GM12878 (cell line): ENCODE measurements at regions not wholly inside any gene's neighbourhood (a gene's known extent, or its start where the extent isn't known, plus 50 kb on each side); places are given as distances from the start of the nearest gene placed in this dataset.

ENCODE experiments used
- BACH1 ChIP-seq: fragments of 450-650 bp; IDR thresholded peaks from 2 replicates; pipeline ENCODE4 v1.6.1; 2017; ENCODE audit warnings: mild to moderate bottlenecking, borderline replicate concordance
- EGR1 ChIP-seq, 2 experiments: IDR thresholded peaks; 1 replicate in 1 of 2; 2 replicates in 1 of 2; pipeline ENCODE4 v1.6.1; 2011 to 2012; ENCODE audit warnings: low read depth in 2 of 2, low read length in 2 of 2, borderline replicate concordance in 1 of 2, mild to moderate bottlenecking in 1 of 2, moderate library complexity in 1 of 2
- EP300 ChIP-seq, 2 experiments: fragments of 150-350 bp in 1 of 2; IDR thresholded peaks; 2 replicates each; pipeline ENCODE4 v1.6.1; 2011 to 2012; ENCODE audit warnings: low read depth in 2 of 2, low read length in 2 of 2, borderline replicate concordance in 1 of 2, improper control_type of control experiment in 1 of 2, inconsistent platforms in 1 of 2; ENCODE audit not compliant: control insufficient read depth in 1 of 2
- FOXK2 ChIP-seq: fragments of 450-650 bp; IDR thresholded peaks from 2 replicates; pipeline ENCODE4 v1.6.1; 2017; ENCODE audit warnings: mild to moderate bottlenecking, moderate library complexity
- NFIC ChIP-seq: IDR thresholded peaks from 2 replicates; pipeline ENCODE4 v1.6.1; 2012; ENCODE audit warnings: low read depth, mild to moderate bottlenecking, inconsistent platforms, low read length, moderate library complexity
- POLR2A ChIP-seq: IDR thresholded peaks from 2 replicates; pipeline ENCODE4 v1.6.1; 2011; ENCODE audit warnings: low read depth, mild to moderate bottlenecking, low read length
- POLR2AphosphoS2 ChIP-seq: IDR thresholded peaks from 2 replicates; pipeline ENCODE4 v1.6.1; 2011; ENCODE audit warnings: low read depth, mild to moderate bottlenecking, low read length, improper control_type of control experiment, moderate library complexity
- SMARCA5 ChIP-seq: fragments of 450-650 bp; IDR thresholded peaks from 2 replicates; pipeline ENCODE4 v1.6.1; 2017; ENCODE audit warnings: mild to moderate bottlenecking
- SMC3 ChIP-seq: IDR thresholded peaks from 2 replicates; pipeline ENCODE4 v1.6.1; 2011; ENCODE audit warnings: low read length, improper control_type of control experiment, borderline replicate concordance
- TCF7 ChIP-seq: IDR thresholded peaks from 2 replicates; pipeline ENCODE4 v1.6.1; 2014; ENCODE audit warnings: antibody characterized with exemption, borderline replicate concordance
- TF ChIP-seq, protein P1 (sequence below): IDR thresholded peaks from 2 replicates; pipeline ENCODE4 v1.6.1; 2012; ENCODE audit warnings: mild to moderate bottlenecking, low read depth, low read length

DNA sequence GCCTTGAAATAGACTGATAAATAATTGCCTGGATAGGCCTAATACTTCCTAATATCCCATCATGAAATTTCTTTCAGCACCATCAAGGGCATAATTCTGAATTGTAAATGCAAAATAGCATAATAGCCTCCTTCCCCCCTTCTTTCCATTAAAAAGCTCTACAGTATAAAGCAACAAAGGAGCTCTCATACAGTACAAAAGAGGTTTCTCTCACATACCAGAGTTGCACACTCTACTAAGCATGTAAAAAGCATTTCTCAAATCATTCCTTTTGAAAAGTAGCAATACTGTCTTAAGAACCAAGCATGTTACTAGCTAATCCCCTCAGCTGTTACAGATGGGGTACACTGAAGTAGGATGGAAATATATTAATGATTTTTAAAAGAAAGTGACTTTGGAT lies 509.0 kb downstream of the KLHL13 start:
- TF ChIP-seq TCF7 (no peak), SMARCA5 (no peak), EGR1 (IDR thresholded peaks at IDR 0.05; ENCODE audit: borderline replicate concordance in 1 of 2, low read depth in 2 of 2, low read length in 2 of 2) (no peak), POLR2A (no peak), FOXK2 (no peak), NFIC (no peak), BACH1 (no peak), SMC3 (no peak), POLR2AphosphoS2 (no peak), EP300 (IDR thresholded peaks at IDR 0.05; ENCODE audit: borderline replicate concordance in 1 of 2, control insufficient read depth in 1 of 2, low read depth in 2 of 2, low read length in 2 of 2) (no peak)
- TF ChIP-seq, protein P1, sequence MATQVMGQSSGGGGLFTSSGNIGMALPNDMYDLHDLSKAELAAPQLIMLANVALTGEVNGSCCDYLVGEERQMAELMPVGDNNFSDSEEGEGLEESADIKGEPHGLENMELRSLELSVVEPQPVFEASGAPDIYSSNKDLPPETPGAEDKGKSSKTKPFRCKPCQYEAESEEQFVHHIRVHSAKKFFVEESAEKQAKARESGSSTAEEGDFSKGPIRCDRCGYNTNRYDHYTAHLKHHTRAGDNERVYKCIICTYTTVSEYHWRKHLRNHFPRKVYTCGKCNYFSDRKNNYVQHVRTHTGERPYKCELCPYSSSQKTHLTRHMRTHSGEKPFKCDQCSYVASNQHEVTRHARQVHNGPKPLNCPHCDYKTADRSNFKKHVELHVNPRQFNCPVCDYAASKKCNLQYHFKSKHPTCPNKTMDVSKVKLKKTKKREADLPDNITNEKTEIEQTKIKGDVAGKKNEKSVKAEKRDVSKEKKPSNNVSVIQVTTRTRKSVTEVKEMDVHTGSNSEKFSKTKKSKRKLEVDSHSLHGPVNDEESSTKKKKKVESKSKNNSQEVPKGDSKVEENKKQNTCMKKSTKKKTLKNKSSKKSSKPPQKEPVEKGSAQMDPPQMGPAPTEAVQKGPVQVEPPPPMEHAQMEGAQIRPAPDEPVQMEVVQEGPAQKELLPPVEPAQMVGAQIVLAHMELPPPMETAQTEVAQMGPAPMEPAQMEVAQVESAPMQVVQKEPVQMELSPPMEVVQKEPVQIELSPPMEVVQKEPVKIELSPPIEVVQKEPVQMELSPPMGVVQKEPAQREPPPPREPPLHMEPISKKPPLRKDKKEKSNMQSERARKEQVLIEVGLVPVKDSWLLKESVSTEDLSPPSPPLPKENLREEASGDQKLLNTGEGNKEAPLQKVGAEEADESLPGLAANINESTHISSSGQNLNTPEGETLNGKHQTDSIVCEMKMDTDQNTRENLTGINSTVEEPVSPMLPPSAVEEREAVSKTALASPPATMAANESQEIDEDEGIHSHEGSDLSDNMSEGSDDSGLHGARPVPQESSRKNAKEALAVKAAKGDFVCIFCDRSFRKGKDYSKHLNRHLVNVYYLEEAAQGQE = no peak
